ENCODE measurements at regions not wholly inside any gene's neighbourhood (a gene's known extent, or its start where the extent isn't known, plus 50 kb on each side); places are given as distances from the start of the nearest gene placed in this dataset.

- Histone ChIP-seq H2AFZ (ENCODE audit: low read depth, low read length) (no peak overlapping the region), H3K36me3 (ENCODE audit: insufficient read depth, low read length) (no peaks in the 10 kb centered on the region), H3K9me3 (ENCODE audit: insufficient read depth, low read depth, low read length) (no peaks in the 10 kb centered on the region), H3K9ac (ENCODE audit: low read length) (no peak overlapping the region), H3K4me3 (ENCODE audit: insufficient read depth, low read depth, low read length) (no peak overlapping the region), H3K79me2 (ENCODE audit: insufficient read depth, low read length) (no peaks in the 10 kb centered on the region), H3K27me3 (ENCODE audit: insufficient read depth, low read length) (no peaks in the 10 kb centered on the region), H4K20me1 (ENCODE audit: insufficient read depth, low read length) (no peaks in the 10 kb centered on the region), H3K27ac (ENCODE audit: low read depth, low read length) (no peak overlapping the region), H3K4me2 (ENCODE audit: low read length) (no peak overlapping the region), H3K4me1 (ENCODE audit: insufficient read depth, low read length) (peaks cover 8% of the 10 kb centered on the region)
- Mint-ChIP-seq H3K4me1 (ENCODE audit: low read depth, unreplicated experiment) (peaks cover 5% of the 10 kb centered on the region), H3K27ac (ENCODE audit: unreplicated experiment) (no peak overlapping the region), H3K9me3 (ENCODE audit: unreplicated experiment) (no peaks in the 10 kb centered on the region), H3K27me3 (ENCODE audit: low read depth, unreplicated experiment) (peaks cover 23% of the 10 kb centered on the region), H3K36me3 (ENCODE audit: low read depth, unreplicated experiment) (no peaks in the 10 kb centered on the region), H3K4me3 (ENCODE audit: unreplicated experiment) (no peak overlapping the region)
- DNase-seq (ENCODE audit: low read depth) (peak; percentile 33), FAIRE-seq (peak; percentile 45)
- TF ChIP-seq EZH2 (IDR thresholded peaks at IDR 0.05; ENCODE audit: insufficient read depth, low read length) (no peak), CTCF (IDR thresholded peaks at IDR 0.05; ENCODE audit: insufficient read depth, low read depth, low read length) (peak; percentile 79)
Observed at GRCh38 chr1:209202830-209203532, 380.5 kb upstream of the CAMK1G start.

- H3K36me3 Mint-ChIP-seq (ENCODE audit: low read depth, unreplicated experiment): no peaks in the 10 kb centered on the region
- no peak overlapping the region for H3K27ac ChIP-seq (ENCODE audit: low read depth, low read length)
- H3K4me1 ChIP-seq (ENCODE audit: insufficient read depth, low read length): peaks cover 12% of the 10 kb centered on the region
- no peak overlapping the region for H3K4me3 ChIP-seq (ENCODE audit: insufficient read depth, low read depth, low read length)
- H3K4me3 Mint-ChIP-seq (ENCODE audit: unreplicated experiment): no peak overlapping the region
- no peak overlapping the region for H3K9ac ChIP-seq (ENCODE audit: low read length)
- no peak overlapping the region for H2AFZ ChIP-seq (ENCODE audit: low read depth, low read length)
- H3K9me3 ChIP-seq (ENCODE audit: insufficient read depth, low read depth, low read length): no peaks in the 10 kb centered on the region
- H3K36me3 ChIP-seq (ENCODE audit: insufficient read depth, low read length): no peaks in the 10 kb centered on the region
- no peaks in the 10 kb centered on the region for H3K9me3 Mint-ChIP-seq (ENCODE audit: unreplicated experiment)
- DNase-seq (ENCODE audit: low read depth) (no peak), FAIRE-seq (no peak)
- H3K27me3 ChIP-seq (ENCODE audit: insufficient read depth, low read length): no peaks in the 10 kb centered on the region
- H3K79me2 ChIP-seq (ENCODE audit: insufficient read depth, low read length): no peaks in the 10 kb centered on the region
- no peak overlapping the region for H3K27ac Mint-ChIP-seq (ENCODE audit: unreplicated experiment)
- H3K4me1 Mint-ChIP-seq (ENCODE audit: low read depth, unreplicated experiment): peaks cover 5% of the 10 kb centered on the region
- TF ChIP-seq EZH2 (IDR thresholded peaks at IDR 0.05; ENCODE audit: insufficient read depth, low read length) (no peak), CTCF (IDR thresholded peaks at IDR 0.05; ENCODE audit: insufficient read depth, low read depth, low read length) (no peak)
- peaks cover 23% of the 10 kb centered on the region for H3K27me3 Mint-ChIP-seq (ENCODE audit: low read depth, unreplicated experiment)
- H3K4me2 ChIP-seq (ENCODE audit: low read length): no peak overlapping the region
- no peaks in the 10 kb centered on the region for H4K20me1 ChIP-seq (ENCODE audit: insufficient read depth, low read length)
Observed at GRCh38 chr1:209203533-209203895, 380.0 kb upstream of the CAMK1G start.

- no peak overlapping the region for H3K27ac ChIP-seq (ENCODE audit: low read depth, low read length)
- Mint-ChIP-seq H3K9me3 (ENCODE audit: unreplicated experiment) (no peaks in the 10 kb centered on the region), H3K27me3 (ENCODE audit: low read depth, unreplicated experiment) (peaks cover 37% of the 10 kb centered on the region), H3K36me3 (ENCODE audit: low read depth, unreplicated experiment) (no peaks in the 10 kb centered on the region), H3K4me1 (ENCODE audit: low read depth, unreplicated experiment) (peaks cover 5% of the 10 kb centered on the region), H3K27ac (ENCODE audit: unreplicated experiment) (no peak overlapping the region), H3K4me3 (ENCODE audit: unreplicated experiment) (no peak overlapping the region)
- H3K4me3 ChIP-seq (ENCODE audit: insufficient read depth, low read depth, low read length): no peak overlapping the region
- peaks cover 3% of the 10 kb centered on the region for H3K27me3 ChIP-seq (ENCODE audit: insufficient read depth, low read length)
- DNase-seq (ENCODE audit: low read depth) (no peak), FAIRE-seq (no peak)
- no peak overlapping the region for H3K9ac ChIP-seq (ENCODE audit: low read length)
- no peaks in the 10 kb centered on the region for H3K36me3 ChIP-seq (ENCODE audit: insufficient read depth, low read length)
- no peaks in the 10 kb centered on the region for H4K20me1 ChIP-seq (ENCODE audit: insufficient read depth, low read length)
- no peaks in the 10 kb centered on the region for H3K9me3 ChIP-seq (ENCODE audit: insufficient read depth, low read depth, low read length)
- no peak overlapping the region for H2AFZ ChIP-seq (ENCODE audit: low read depth, low read length)
- peaks cover 16% of the 10 kb centered on the region for H3K4me1 ChIP-seq (ENCODE audit: insufficient read depth, low read length)
- H3K4me2 ChIP-seq (ENCODE audit: low read length): no peak overlapping the region
- H3K79me2 ChIP-seq (ENCODE audit: insufficient read depth, low read length): no peaks in the 10 kb centered on the region
- no peak for TF ChIP-seq EZH2 (IDR thresholded peaks at IDR 0.05; ENCODE audit: insufficient read depth, low read length)
- no peak for TF ChIP-seq CTCF (IDR thresholded peaks at IDR 0.05; ENCODE audit: insufficient read depth, low read depth, low read length)
Observed at GRCh38 chr1:209205039-209205438, 378.5 kb upstream of the CAMK1G start.
